Tibial artery (tissue), 4 donors: ENCODE measurements at regions not wholly inside any gene's neighbourhood (a gene's known extent, or its start where the extent isn't known, plus 50 kb on each side); places are given as distances from the start of the nearest gene placed in this dataset.

ENCODE experiments used
- DNase-seq, 2 donors: peaks; one replicate each; pipeline ENCODE4 v3.0.0-alpha.2; 2019
- H3K27ac ChIP-seq, 2 donors: fragments of 200-600 bp; sonication (generic) in 1 of 2; 1 replicate in 1 of 2; 2 replicates in 1 of 2; pipeline ENCODE4 v1.5.1; 2018 to 2019; ENCODE audit warnings: mild to moderate bottlenecking in 1 of 2
- H3K27me3 ChIP-seq, 2 donors: fragments of 200-600 bp; sonication (generic) in 1 of 2; one replicate each; pipeline versions ENCODE4 v1.5.1 to v1.6.0; 2016 to 2019
- H3K36me3 ChIP-seq, 3 donors: fragments of 200-600 bp; sonication (generic) in 2 of 3; one replicate each; pipeline ENCODE4 v1.5.1; 2016 to 2019; ENCODE audit warnings: mild to moderate bottlenecking in 2 of 3
- H3K4me1 ChIP-seq, 4 donors: fragments of 200-600 bp; sonication (generic) in 2 of 4; 1 replicate in 3 of 4; 2 replicates in 1 of 4; pipeline ENCODE4 v1.5.1; 2016 to 2019
- H3K4me3 ChIP-seq, 2 donors: fragments of 200-600 bp; sonication (generic) in 1 of 2; 1 replicate in 1 of 2; 2 replicates in 1 of 2; pipeline ENCODE4 v1.5.1; 2018 to 2019; ENCODE audit warnings: mild to moderate bottlenecking in 2 of 2
- H3K9me3 ChIP-seq, 3 donors: fragments of 200-600 bp; sonication (generic) in 1 of 3; one replicate each; pipeline ENCODE4 v1.5.1; 2016 to 2019
- intact Hi-C: fragments of 100-400 bp; cut with DNase I; formaldehyde crosslinking; loops from one replicate; pipeline ENCODE4 v1.15.0; 2023; ENCODE audit warnings: low total_unique reads
- TF ChIP-seq, protein P1 (sequence below), 2 experiments: fragments of 200-600 bp in 1 of 2; fragments of 450-650 bp in 1 of 2; IDR thresholded peaks; one replicate each; pipeline ENCODE4 v1.5.1; 2017 to 2019; ENCODE audit warnings: antibody characterized with exemption in 2 of 2, mild to moderate bottlenecking in 1 of 2, moderate library complexity in 1 of 2

DNA sequence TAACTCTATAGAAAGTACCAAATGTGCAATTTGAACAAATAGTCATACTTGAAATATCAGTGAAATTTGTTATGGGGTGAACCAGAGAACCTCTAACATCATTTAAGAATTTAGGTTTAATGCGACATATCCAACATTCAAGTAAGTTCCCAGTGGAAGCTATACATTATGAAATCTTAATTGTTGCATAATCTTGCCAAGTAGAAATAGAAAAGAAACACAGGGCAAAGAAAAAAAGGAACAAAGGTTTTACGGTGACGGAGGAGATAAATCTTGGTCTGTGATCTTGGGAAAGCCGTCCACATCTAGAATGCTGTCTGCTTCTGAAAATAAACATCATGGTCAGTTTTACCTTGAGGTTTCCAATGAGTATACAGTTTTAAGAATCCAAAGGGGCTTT lies 445.7 kb downstream of the RFC3 start:
- no peaks in the 10 kb centered on the region for H3K4me1 ChIP-seq
- DNase-seq = no peak
- TF ChIP-seq, protein P1, sequence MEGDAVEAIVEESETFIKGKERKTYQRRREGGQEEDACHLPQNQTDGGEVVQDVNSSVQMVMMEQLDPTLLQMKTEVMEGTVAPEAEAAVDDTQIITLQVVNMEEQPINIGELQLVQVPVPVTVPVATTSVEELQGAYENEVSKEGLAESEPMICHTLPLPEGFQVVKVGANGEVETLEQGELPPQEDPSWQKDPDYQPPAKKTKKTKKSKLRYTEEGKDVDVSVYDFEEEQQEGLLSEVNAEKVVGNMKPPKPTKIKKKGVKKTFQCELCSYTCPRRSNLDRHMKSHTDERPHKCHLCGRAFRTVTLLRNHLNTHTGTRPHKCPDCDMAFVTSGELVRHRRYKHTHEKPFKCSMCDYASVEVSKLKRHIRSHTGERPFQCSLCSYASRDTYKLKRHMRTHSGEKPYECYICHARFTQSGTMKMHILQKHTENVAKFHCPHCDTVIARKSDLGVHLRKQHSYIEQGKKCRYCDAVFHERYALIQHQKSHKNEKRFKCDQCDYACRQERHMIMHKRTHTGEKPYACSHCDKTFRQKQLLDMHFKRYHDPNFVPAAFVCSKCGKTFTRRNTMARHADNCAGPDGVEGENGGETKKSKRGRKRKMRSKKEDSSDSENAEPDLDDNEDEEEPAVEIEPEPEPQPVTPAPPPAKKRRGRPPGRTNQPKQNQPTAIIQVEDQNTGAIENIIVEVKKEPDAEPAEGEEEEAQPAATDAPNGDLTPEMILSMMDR (IDR thresholded peaks at IDR 0.05) = no peak
- H3K36me3 ChIP-seq = no peaks in the 10 kb centered on the region
- intact Hi-C loops = no loop called here
- H3K27me3 ChIP-seq = no peaks in the 10 kb centered on the region
- no peak overlapping the region for H3K27ac ChIP-seq
- no peaks in the 10 kb centered on the region for H3K9me3 ChIP-seq
- no peak overlapping the region for H3K4me3 ChIP-seq

DNA sequence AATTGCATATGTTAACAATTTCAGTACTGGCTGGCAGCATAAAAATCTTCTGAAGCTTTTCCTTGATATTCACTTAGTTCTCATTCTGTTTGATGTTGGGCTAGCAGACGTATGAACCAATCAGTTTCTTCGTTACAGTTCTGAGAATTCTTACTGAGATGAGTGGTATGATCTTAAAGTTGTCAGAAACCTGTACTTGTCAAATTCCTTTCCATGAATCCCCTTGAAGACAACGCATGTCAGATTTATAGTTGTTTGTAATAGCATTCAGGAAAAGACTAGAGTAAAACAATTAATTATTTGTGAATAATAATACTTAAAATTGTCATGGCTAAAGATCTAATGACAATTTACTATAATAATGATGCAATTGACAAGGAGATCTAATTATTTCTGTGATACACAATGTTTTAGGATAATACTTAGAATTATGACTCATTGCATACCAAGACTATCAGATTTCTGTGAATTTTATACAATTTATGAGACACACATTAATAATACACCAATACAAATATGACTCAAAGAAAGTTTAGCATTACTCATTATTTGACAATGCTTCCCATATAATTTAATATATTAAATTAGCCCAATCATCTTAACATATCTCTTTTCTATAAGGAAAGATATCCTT lies 447.2 kb downstream of the RFC3 start:
- Histone ChIP-seq H3K36me3 (no peaks in the 10 kb centered on the region), H3K27me3 (no peaks in the 10 kb centered on the region), H3K4me3 (no peak overlapping the region), H3K27ac (no peak overlapping the region), H3K4me1 (no peaks in the 10 kb centered on the region), H3K9me3 (no peaks in the 10 kb centered on the region)
- intact Hi-C loops = no loop called here
- TF ChIP-seq, protein P1 (IDR thresholded peaks at IDR 0.05) = no peak
- no peak for DNase-seq

DNA sequence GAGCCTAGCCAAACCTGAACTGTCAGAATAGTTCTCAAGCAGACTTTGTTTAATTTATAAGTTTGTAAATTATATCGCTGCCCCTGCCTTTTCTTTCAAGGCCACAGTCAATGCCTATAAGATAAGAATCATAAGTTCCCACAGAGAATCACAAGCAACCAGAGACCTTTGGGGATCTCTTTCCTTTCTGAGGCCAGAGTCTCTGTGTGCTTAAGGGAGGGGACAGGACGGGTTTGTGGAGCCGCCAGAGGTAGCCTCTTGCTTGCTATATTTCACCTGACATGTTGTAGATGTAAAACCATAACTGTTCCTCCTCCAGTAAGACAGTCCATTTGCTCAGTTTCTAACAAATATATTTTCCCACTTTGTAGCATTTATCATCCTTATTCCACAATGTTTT lies 458.8 kb downstream of the RFC3 start:
- intact Hi-C loops = no loop called here
- Histone ChIP-seq H3K4me1 (peaks cover 0 to 6% (median 0%) of the 10 kb centered on the region in 4 donors), H3K36me3 (no peaks in the 10 kb centered on the region), H3K27ac (no peak overlapping the region), H3K27me3 (no peaks in the 10 kb centered on the region), H3K9me3 (no peaks in the 10 kb centered on the region), H3K4me3 (no peak overlapping the region)
- DNase-seq = no peak
- TF ChIP-seq, protein P1 (IDR thresholded peaks at IDR 0.05) = no peak

DNA sequence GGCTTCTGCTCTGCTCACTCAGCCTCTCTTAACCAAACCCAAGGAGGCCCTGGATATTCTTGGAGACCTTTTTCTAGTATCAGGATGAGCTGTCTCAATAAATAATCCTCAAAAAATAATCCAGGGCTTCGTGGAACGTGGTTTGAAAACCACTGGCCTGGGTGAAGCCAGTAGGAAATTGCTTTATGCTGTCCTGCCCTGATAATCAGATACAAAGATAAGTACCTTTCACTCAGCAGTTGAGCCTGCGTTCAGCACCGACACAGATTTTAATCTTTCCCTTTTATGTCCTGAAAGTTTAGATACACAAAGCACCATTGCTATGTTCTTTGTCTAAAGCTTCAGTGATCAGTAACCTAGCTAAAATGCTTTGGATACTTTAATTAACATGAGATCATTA lies 460.0 kb downstream of the RFC3 start:
- intact Hi-C loops = no loop called here
- Histone ChIP-seq H3K27me3 (no peaks in the 10 kb centered on the region), H3K9me3 (no peaks in the 10 kb centered on the region), H3K4me1 (peaks cover 0 to 6% (median 0%) of the 10 kb centered on the region in 4 donors), H3K4me3 (no peak overlapping the region), H3K36me3 (no peaks in the 10 kb centered on the region), H3K27ac (no peak overlapping the region)
- DNase-seq = no peak
- TF ChIP-seq, protein P1 (IDR thresholded peaks at IDR 0.05) = no peak

DNA sequence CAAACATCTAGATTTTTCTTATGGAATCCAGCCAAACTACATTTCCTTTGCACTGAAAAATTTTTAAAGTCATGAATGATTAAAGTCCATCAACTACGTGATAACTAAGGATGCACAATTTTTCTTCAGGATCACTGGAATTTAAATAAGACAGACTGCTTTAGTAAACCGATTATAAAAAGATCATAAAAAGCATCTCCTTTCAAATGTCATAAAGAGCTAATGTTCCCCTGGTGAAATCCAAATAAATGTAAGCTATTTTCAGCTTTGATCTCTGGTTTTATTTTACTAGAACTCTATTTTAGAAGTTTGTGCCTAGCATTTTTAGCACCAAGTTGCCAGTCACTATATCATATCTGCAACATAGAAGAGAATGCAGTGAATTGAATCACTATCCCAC lies 460.8 kb downstream of the RFC3 start:
- H3K27ac ChIP-seq = no peak overlapping the region
- DNase-seq = no peak
- H3K27me3 ChIP-seq = no peaks in the 10 kb centered on the region
- peaks cover 0 to 6% (median 0%) of the 10 kb centered on the region in 4 donors for H3K4me1 ChIP-seq
- H3K9me3 ChIP-seq = no peaks in the 10 kb centered on the region
- intact Hi-C loops = no loop called here
- TF ChIP-seq, protein P1 (IDR thresholded peaks at IDR 0.05) = no peak
- H3K4me3 ChIP-seq = no peak overlapping the region
- H3K36me3 ChIP-seq = no peaks in the 10 kb centered on the region

DNA sequence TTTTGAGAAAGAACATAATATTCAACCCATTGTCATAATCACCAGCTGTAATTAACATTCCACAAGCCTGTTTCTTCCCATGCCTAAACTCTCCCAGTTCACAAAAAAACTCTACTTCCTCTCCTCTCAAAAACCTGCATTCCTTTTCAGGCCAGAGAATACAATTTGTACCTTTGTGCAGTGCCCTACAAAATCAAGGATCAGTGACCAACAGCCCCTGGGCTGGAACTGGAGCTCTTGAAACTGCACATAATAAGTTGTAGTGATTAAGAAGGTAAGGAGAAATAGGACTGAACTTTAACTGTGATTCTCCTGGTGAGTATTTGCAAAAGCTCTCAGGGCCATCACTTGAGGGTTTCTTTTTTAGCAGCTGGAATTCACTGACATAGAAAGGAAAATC lies 472.7 kb downstream of the RFC3 start:
- intact Hi-C loops = no loop called here
- Histone ChIP-seq H3K9me3 (no peaks in the 10 kb centered on the region), H3K4me1 (no peaks in the 10 kb centered on the region), H3K36me3 (no peaks in the 10 kb centered on the region), H3K4me3 (no peak overlapping the region), H3K27me3 (no peaks in the 10 kb centered on the region), H3K27ac (no peak overlapping the region)
- TF ChIP-seq, protein P1 (IDR thresholded peaks at IDR 0.05) = no peak
- DNase-seq = no peak
